ENCODE measurements at regions not wholly inside any gene's neighbourhood (a gene's known extent, or its start where the extent isn't known, plus 50 kb on each side); places are given as distances from the start of the nearest gene placed in this dataset.

GRCh38 chr6:39997101-39997635 is 62.9 kb upstream of the MOCS1 start:
- TF ChIP-seq, protein P1, sequence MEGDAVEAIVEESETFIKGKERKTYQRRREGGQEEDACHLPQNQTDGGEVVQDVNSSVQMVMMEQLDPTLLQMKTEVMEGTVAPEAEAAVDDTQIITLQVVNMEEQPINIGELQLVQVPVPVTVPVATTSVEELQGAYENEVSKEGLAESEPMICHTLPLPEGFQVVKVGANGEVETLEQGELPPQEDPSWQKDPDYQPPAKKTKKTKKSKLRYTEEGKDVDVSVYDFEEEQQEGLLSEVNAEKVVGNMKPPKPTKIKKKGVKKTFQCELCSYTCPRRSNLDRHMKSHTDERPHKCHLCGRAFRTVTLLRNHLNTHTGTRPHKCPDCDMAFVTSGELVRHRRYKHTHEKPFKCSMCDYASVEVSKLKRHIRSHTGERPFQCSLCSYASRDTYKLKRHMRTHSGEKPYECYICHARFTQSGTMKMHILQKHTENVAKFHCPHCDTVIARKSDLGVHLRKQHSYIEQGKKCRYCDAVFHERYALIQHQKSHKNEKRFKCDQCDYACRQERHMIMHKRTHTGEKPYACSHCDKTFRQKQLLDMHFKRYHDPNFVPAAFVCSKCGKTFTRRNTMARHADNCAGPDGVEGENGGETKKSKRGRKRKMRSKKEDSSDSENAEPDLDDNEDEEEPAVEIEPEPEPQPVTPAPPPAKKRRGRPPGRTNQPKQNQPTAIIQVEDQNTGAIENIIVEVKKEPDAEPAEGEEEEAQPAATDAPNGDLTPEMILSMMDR (conservative IDR thresholded peaks at IDR 0.05; ENCODE audit: low read length), result no peak
- no peak overlapping the region for H3K4me3 ChIP-seq (ENCODE audit: low read length)
- DNase-seq (ENCODE audit: low read depth), result no peak

GRCh38 chr6:39995633-39996032 is 61.4 kb upstream of the MOCS1 start:
- TF ChIP-seq, protein P1 (conservative IDR thresholded peaks at IDR 0.05; ENCODE audit: low read length), result no peak
- no peak overlapping the region for H3K4me3 ChIP-seq (ENCODE audit: low read length)
- no peak for DNase-seq (ENCODE audit: low read depth)

- TF ChIP-seq, protein P1 (conservative IDR thresholded peaks at IDR 0.05; ENCODE audit: low read length), result no peak
- no peak for DNase-seq (ENCODE audit: low read depth)
- H3K4me3 ChIP-seq (ENCODE audit: low read length), result no peak overlapping the region
Measured at GRCh38 chr6:39992861-39993622, 58.8 kb upstream of the MOCS1 start.

Measured in AG10803 (cell line).